ENCODE measurements at regions not wholly inside any gene's neighbourhood (a gene's known extent, or its start where the extent isn't known, plus 50 kb on each side); places are given as distances from the start of the nearest gene placed in this dataset.

DNA sequence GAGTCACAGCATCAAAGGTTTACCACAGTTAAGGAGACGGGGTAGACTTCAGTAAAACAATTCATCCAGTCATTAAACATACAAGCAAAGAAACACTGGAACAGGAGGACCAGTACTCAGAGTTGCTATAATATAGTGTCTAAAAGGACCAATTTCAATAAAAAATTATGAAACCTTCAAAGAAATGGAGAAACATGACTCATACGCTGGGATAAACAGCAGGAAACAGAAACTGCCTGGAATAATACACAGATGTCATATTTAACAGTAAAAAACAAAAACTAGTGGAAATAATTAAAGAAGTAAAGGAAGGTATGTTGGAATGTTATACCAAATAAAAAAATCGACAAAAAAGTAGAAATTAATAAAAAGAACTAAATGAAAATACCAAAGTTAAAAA lies 1075.9 kb downstream of the NR2F1-AS1 start:
- ATAC-seq (ENCODE audit: low read depth in 2 of 2), result no peak
- H3K4me1 Mint-ChIP-seq, result peaks cover 0 to 2% (median 0%) of the 10 kb centered on the region in 4 donors
- H3K9me3 Mint-ChIP-seq, result peaks cover 3 to 24% (median 4%) of the 10 kb centered on the region in 7 donors

DNA sequence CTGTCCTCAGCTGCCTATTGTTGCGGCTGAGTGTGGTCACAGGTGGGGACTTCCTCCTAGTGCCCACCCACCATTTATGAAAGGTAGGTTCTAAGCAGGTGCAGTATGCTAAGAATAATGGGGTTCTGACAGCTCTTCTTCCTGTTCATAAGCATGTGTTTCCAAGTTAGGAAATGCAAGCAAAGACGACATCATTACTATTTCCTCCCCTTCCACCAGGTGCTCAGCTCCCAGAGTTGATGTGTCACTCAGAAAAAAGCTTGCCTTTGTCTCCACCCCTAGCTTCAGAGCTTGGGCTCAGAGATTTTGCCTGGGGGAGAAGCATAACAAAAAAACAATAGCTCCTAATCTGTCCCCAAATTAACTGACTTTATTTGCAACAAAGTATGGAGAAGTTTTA lies 1076.7 kb downstream of the NR2F1-AS1 start:
- Mint-ChIP-seq H3K36me3 (no peaks in the 10 kb centered on the region), H3K4me1 (peaks cover 0 to 2% (median 0%) of the 10 kb centered on the region in 4 donors), H3K27ac (no peak overlapping the region), H3K27me3 (no peaks in the 10 kb centered on the region), H3K9me3 (peaks cover 3 to 24% (median 4%) of the 10 kb centered on the region in 7 donors), H3K4me3 (no peak overlapping the region)
- Histone ChIP-seq H3K27ac (ENCODE audit: insufficient read depth, low read length, poor library complexity, severe bottlenecking) (no peak overlapping the region), H3K4me3 (ENCODE audit: low read depth, low read length) (no peak overlapping the region), H3K9me3 (ENCODE audit: control insufficient read depth in 2 of 2, low read length in 2 of 2) (peaks cover 0 to 5% of the 10 kb centered on the region in 2 experiments), H3K27me3 (ENCODE audit: control insufficient read depth, insufficient read depth, low read length) (no peaks in the 10 kb centered on the region), H3K4me1 (ENCODE audit: control insufficient read depth, insufficient read depth, low read length, poor library complexity, severe bottlenecking) (no peaks in the 10 kb centered on the region), H3K36me3 (ENCODE audit: control insufficient read depth, insufficient read depth, low read length) (no peaks in the 10 kb centered on the region)
- DNase-seq (no peak), ATAC-seq (ENCODE audit: low read depth in 2 of 2) (no peak)

More for the DNA sequence above, 1075.9 kb downstream of the NR2F1-AS1 start:
- no peak for DNase-seq
- Mint-ChIP-seq H3K27me3 (no peaks in the 10 kb centered on the region), H3K36me3 (no peaks in the 10 kb centered on the region), H3K27ac (no peak overlapping the region), H3K4me3 (no peak overlapping the region)
- peaks cover 0 to 13% of the 10 kb centered on the region in 2 experiments for H3K9me3 ChIP-seq (ENCODE audit: control insufficient read depth in 2 of 2, low read length in 2 of 2)
- no peaks in the 10 kb centered on the region for H3K4me1 ChIP-seq (ENCODE audit: control insufficient read depth, insufficient read depth, low read length, poor library complexity, severe bottlenecking)
- H3K4me3 ChIP-seq (ENCODE audit: low read depth, low read length), result no peak overlapping the region
- no peaks in the 10 kb centered on the region for H3K27me3 ChIP-seq (ENCODE audit: control insufficient read depth, insufficient read depth, low read length)
- H3K36me3 ChIP-seq (ENCODE audit: control insufficient read depth, insufficient read depth, low read length), result no peaks in the 10 kb centered on the region
- no peak overlapping the region for H3K27ac ChIP-seq (ENCODE audit: insufficient read depth, low read length, poor library complexity, severe bottlenecking)

DNA sequence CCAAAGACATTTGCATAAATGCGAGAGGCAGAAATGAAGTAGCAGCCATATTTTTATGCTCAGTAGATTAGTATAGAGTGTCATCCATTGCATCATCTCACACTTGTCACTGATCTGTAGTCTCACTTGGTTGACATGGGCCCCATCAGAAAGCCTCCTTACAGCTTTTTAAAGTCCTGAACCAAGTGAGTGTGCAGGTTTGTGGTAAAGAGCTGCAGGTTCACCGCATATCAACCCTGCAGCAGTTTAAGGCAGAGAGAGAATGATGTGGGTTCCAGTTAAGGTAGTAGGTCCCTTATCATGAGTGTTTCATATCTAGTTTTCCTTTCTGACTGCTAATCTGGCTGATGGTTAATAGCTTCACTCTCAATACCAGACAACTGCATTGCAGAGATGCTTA lies 1080.3 kb downstream of the NR2F1-AS1 start:
- peaks cover under 1 to 12% (median 4%) of the 10 kb centered on the region in 7 donors for H3K9me3 Mint-ChIP-seq
- Histone ChIP-seq H3K4me3 (ENCODE audit: low read depth, low read length) (no peak overlapping the region), H3K4me1 (ENCODE audit: control insufficient read depth, insufficient read depth, low read length, poor library complexity, severe bottlenecking) (no peaks in the 10 kb centered on the region), H3K27me3 (ENCODE audit: control insufficient read depth, insufficient read depth, low read length) (no peaks in the 10 kb centered on the region), H3K9me3 (ENCODE audit: control insufficient read depth in 2 of 2, low read length in 2 of 2) (peaks cover 0 to 3% of the 10 kb centered on the region in 2 experiments), H3K27ac (ENCODE audit: insufficient read depth, low read length, poor library complexity, severe bottlenecking) (no peak overlapping the region), H3K36me3 (ENCODE audit: control insufficient read depth, insufficient read depth, low read length) (no peaks in the 10 kb centered on the region)
- no peaks in the 10 kb centered on the region for H3K36me3 Mint-ChIP-seq
- no peaks in the 10 kb centered on the region for H3K27me3 Mint-ChIP-seq
- H3K4me3 Mint-ChIP-seq, result no peak overlapping the region
- no peak overlapping the region for H3K27ac Mint-ChIP-seq
- H3K4me1 Mint-ChIP-seq, result peaks cover 0 to 2% (median 0%) of the 10 kb centered on the region in 4 donors
- DNase-seq (no peak), ATAC-seq (ENCODE audit: low read depth in 2 of 2) (no peak)

DNA sequence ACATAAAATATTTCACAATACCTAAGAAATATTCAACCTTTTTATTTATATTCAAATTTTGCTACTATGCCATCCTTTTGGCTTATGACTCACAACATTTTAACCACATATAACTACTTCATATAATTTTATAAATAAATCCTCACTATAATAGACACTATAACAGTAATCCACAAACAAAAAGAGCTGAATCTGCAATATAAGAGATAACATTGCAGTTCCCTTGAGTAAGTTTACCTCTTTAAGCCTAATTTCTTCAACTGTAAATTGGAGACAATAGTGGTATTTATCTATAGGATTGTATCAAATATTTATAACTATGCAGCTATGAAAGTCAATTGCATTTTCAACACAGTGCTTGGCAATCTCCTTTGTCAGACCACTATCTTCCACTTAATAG lies 1084.5 kb downstream of the NR2F1-AS1 start:
- no peak overlapping the region for H3K27ac ChIP-seq (ENCODE audit: insufficient read depth, low read length, poor library complexity, severe bottlenecking)
- no peaks in the 10 kb centered on the region for H3K27me3 ChIP-seq (ENCODE audit: control insufficient read depth, insufficient read depth, low read length)
- no peak for DNase-seq
- Mint-ChIP-seq H3K27me3 (no peaks in the 10 kb centered on the region), H3K27ac (no peak overlapping the region), H3K4me1 (no peaks in the 10 kb centered on the region), H3K9me3 (peaks cover 0 to 4% (median 2%) of the 10 kb centered on the region in 7 donors), H3K36me3 (no peaks in the 10 kb centered on the region), H3K4me3 (no peak overlapping the region)
- no peaks in the 10 kb centered on the region for H3K4me1 ChIP-seq (ENCODE audit: control insufficient read depth, insufficient read depth, low read length, poor library complexity, severe bottlenecking)
- H3K4me3 ChIP-seq (ENCODE audit: low read depth, low read length), result no peak overlapping the region
- no peaks in the 10 kb centered on the region for H3K36me3 ChIP-seq (ENCODE audit: control insufficient read depth, insufficient read depth, low read length)
- ATAC-seq (ENCODE audit: low read depth in 2 of 2), result no peak
- no peaks in the 10 kb centered on the region for H3K9me3 ChIP-seq (ENCODE audit: control insufficient read depth in 2 of 2, low read length in 2 of 2)

DNA sequence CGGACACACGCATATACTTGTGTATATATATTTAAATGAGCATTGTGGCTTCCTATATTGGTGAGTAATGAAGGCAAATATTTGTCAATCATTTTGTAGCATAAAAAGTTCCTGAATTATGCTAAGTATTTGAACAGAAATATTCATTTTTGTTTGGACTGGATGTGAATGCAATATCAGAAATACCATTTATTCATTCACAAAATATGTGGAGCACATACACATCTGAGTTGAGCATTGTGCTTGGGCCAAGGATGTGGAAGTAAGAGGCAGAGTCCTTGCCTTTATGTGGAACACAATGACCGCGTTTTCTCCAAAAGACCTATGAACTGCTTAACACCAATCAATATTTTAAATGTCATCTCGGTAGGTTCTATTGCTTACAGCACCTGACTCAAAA lies 1086.5 kb downstream of the NR2F1-AS1 start:
- H3K36me3 ChIP-seq (ENCODE audit: control insufficient read depth, insufficient read depth, low read length), result no peaks in the 10 kb centered on the region
- DNase-seq, result no peak
- Mint-ChIP-seq H3K9me3 (peaks cover 0 to 7% (median 4%) of the 10 kb centered on the region in 7 donors), H3K27ac (no peak overlapping the region), H3K27me3 (no peaks in the 10 kb centered on the region), H3K4me3 (no peak overlapping the region), H3K4me1 (no peaks in the 10 kb centered on the region), H3K36me3 (no peaks in the 10 kb centered on the region)
- H3K27ac ChIP-seq (ENCODE audit: insufficient read depth, low read length, poor library complexity, severe bottlenecking), result no peak overlapping the region
- H3K4me1 ChIP-seq (ENCODE audit: control insufficient read depth, insufficient read depth, low read length, poor library complexity, severe bottlenecking), result no peaks in the 10 kb centered on the region
- H3K4me3 ChIP-seq (ENCODE audit: low read depth, low read length), result no peak overlapping the region
- no peaks in the 10 kb centered on the region for H3K9me3 ChIP-seq (ENCODE audit: control insufficient read depth in 2 of 2, low read length in 2 of 2)
- ATAC-seq (ENCODE audit: low read depth in 2 of 2), result no peak
- no peaks in the 10 kb centered on the region for H3K27me3 ChIP-seq (ENCODE audit: control insufficient read depth, insufficient read depth, low read length)

DNA sequence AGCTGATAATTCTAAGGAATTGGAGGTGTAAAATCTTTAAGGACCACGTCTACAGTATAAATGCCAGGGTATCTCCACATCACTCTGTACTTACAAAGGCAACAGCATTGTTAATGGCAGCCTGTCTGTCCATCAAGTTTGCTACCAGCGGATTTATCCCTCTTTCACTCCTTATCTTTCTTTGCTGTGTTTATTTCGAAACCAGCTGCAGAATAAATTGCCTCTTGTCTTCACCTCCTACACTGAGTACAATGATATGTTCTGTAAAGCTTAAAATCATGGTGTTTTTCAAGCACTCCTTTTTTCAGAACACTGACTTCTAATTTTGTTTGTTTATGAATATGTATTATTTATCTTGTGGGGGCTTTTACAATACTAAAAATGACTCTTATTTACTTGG lies 1088.1 kb downstream of the NR2F1-AS1 start:
- H3K27me3 ChIP-seq (ENCODE audit: control insufficient read depth, insufficient read depth, low read length), result no peaks in the 10 kb centered on the region
- no peak overlapping the region for H3K4me3 Mint-ChIP-seq
- H3K36me3 Mint-ChIP-seq, result no peaks in the 10 kb centered on the region
- H3K4me1 Mint-ChIP-seq, result no peaks in the 10 kb centered on the region
- H3K27me3 Mint-ChIP-seq, result no peaks in the 10 kb centered on the region
- ATAC-seq (ENCODE audit: low read depth in 2 of 2) (no peak), DNase-seq (no peak)
- H3K27ac Mint-ChIP-seq, result no peak overlapping the region
- no peaks in the 10 kb centered on the region for H3K9me3 ChIP-seq (ENCODE audit: control insufficient read depth in 2 of 2, low read length in 2 of 2)
- no peaks in the 10 kb centered on the region for H3K4me1 ChIP-seq (ENCODE audit: control insufficient read depth, insufficient read depth, low read length, poor library complexity, severe bottlenecking)
- no peak overlapping the region for H3K4me3 ChIP-seq (ENCODE audit: low read depth, low read length)
- H3K36me3 ChIP-seq (ENCODE audit: control insufficient read depth, insufficient read depth, low read length), result no peaks in the 10 kb centered on the region
- H3K27ac ChIP-seq (ENCODE audit: insufficient read depth, low read length, poor library complexity, severe bottlenecking), result no peak overlapping the region
- H3K9me3 Mint-ChIP-seq, result peaks cover 0 to 8% (median 4%) of the 10 kb centered on the region in 7 donors

DNA sequence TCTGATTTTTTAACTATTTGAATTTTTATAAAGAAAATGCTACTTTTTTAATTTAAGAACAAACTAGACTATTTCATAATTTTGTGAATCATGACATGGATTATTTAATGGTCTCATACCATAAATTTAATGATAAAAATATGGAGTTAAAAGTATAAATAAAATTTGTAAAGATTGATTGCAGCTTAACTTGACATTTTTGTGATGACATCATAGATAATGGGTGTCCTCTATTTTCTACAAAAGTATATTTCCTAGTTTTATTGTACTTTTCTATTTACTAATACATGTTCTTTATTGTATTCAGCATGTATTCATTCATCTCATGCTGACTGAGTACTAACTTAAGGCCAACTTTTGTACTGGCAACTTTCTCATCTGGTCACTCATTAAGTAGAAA lies 1096.5 kb downstream of the NR2F1-AS1 start:
- ATAC-seq (ENCODE audit: low read depth in 2 of 2) (no peak), DNase-seq (no peak)
- Mint-ChIP-seq H3K27ac (no peak overlapping the region), H3K4me3 (no peak overlapping the region), H3K27me3 (no peaks in the 10 kb centered on the region), H3K9me3 (peaks cover 0 to 6% (median 1%) of the 10 kb centered on the region in 7 donors), H3K36me3 (no peaks in the 10 kb centered on the region), H3K4me1 (no peaks in the 10 kb centered on the region)
- no peaks in the 10 kb centered on the region for H3K36me3 ChIP-seq (ENCODE audit: control insufficient read depth, insufficient read depth, low read length)
- H3K4me3 ChIP-seq (ENCODE audit: low read depth, low read length), result no peak overlapping the region
- no peaks in the 10 kb centered on the region for H3K27me3 ChIP-seq (ENCODE audit: control insufficient read depth, insufficient read depth, low read length)
- no peaks in the 10 kb centered on the region for H3K9me3 ChIP-seq (ENCODE audit: control insufficient read depth in 2 of 2, low read length in 2 of 2)
- no peak overlapping the region for H3K27ac ChIP-seq (ENCODE audit: insufficient read depth, low read length, poor library complexity, severe bottlenecking)
- H3K4me1 ChIP-seq (ENCODE audit: control insufficient read depth, insufficient read depth, low read length, poor library complexity, severe bottlenecking), result no peaks in the 10 kb centered on the region

DNA sequence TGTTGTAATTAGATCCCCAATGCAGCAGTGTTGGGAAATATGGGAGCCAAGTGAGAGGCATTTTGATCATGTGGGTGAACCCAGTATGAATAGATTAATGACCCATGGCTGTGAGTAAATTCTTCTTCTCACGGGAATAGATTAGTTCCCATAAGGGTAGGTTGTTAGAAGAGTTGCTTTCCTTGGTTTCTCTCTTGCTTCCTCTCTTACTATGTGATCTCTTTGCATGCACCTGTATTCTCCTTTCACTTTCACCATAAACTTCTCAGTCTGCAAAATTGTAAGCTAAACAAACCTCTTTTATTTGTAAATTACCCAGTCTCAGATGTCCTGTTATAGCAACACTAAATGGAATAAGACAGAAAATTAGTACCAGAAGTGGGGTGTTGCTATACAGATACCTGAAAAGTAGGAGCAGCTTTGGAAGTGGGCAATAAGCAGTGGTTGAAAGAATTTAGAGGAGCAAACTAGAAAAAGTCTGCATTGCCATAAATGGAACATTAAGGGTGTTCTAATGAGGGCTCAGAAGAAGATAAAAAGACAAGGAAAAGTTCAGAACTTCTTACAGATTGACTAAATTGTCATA lies 1090.0 kb upstream of the ARRDC3 start:
- H3K4me1 Mint-ChIP-seq, result no peaks in the 10 kb centered on the region
- H3K27ac ChIP-seq (ENCODE audit: insufficient read depth, low read length, poor library complexity, severe bottlenecking), result no peak overlapping the region
- ATAC-seq (ENCODE audit: low read depth in 2 of 2) (no peak), DNase-seq (no peak)
- H3K27ac Mint-ChIP-seq, result no peak overlapping the region
- H3K36me3 ChIP-seq (ENCODE audit: control insufficient read depth, insufficient read depth, low read length), result no peaks in the 10 kb centered on the region
- no peaks in the 10 kb centered on the region for H3K4me1 ChIP-seq (ENCODE audit: control insufficient read depth, insufficient read depth, low read length, poor library complexity, severe bottlenecking)
- peaks cover 0 to 18% (median 5%) of the 10 kb centered on the region in 7 donors for H3K9me3 Mint-ChIP-seq
- no peaks in the 10 kb centered on the region for H3K27me3 Mint-ChIP-seq
- H3K36me3 Mint-ChIP-seq, result no peaks in the 10 kb centered on the region
- peaks cover 0 to 4% of the 10 kb centered on the region in 2 experiments for H3K9me3 ChIP-seq (ENCODE audit: control insufficient read depth in 2 of 2, low read length in 2 of 2)
- H3K4me3 Mint-ChIP-seq, result no peak overlapping the region
- H3K4me3 ChIP-seq (ENCODE audit: low read depth, low read length), result no peak overlapping the region
- H3K27me3 ChIP-seq (ENCODE audit: control insufficient read depth, insufficient read depth, low read length), result no peaks in the 10 kb centered on the region

All from CD4-positive, CD25-positive, alpha-beta regulatory T cell (primary cell).